H1 (cell line): ENCODE measurements at regions not wholly inside any gene's neighbourhood (a gene's known extent, or its start where the extent isn't known, plus 50 kb on each side); places are given as distances from the start of the nearest gene placed in this dataset.
A peak's percentile ranks its signal among the peaks of the same experiment; 100 is the strongest.

Experiments
- CTCF ChIA-PET: fragments of 300-600 bp; sonication (Branson Sonifier 250); formaldehyde crosslinking; loops from one replicate; lab custom pipeline; 2021; ENCODE audit not compliant: partially characterized antibody; lab: Charles Lee
- POLR2A ChIA-PET: fragments of 300-600 bp; sonication (Branson Sonifier 250); formaldehyde crosslinking; loops from one replicate; lab custom pipeline; 2021; ENCODE audit warnings: inconsistent platforms; ENCODE audit not compliant: partially characterized antibody; lab: Charles Lee
- DNase-seq, 2 experiments: peaks; one replicate each; pipeline versions ENCODE4 v3.0.0 to v3.0.0-alpha.2; 2010 to 2022; ENCODE audit warnings: low spot score in 2 of 2, low read depth in 1 of 2, mixed read lengths in 1 of 2
- FAIRE-seq: peaks from 2 replicates; lab custom pipeline; 2011; peaks lifted over from hg19 to GRCh38; lab: Jason Lieb, UNC
- H2AFZ ChIP-seq: 2 replicates; pipeline ENCODE4 v1.8.1; 2012; ENCODE audit warnings: low read length, inconsistent platforms
- H2AK5ac ChIP-seq: 2 replicates; pipeline ENCODE4 v1.6.1; 2013; ENCODE audit warnings: low read depth, low read length
- H2BK120ac ChIP-seq: replicated peaks from 2 replicates; pipeline ENCODE3; 2013; ENCODE audit warnings: low read depth, low read length, inconsistent platforms
- H2BK12ac ChIP-seq: 2 replicates; pipeline ENCODE4 v1.6.1; 2013; ENCODE audit warnings: low read depth, low read length
- H2BK15ac ChIP-seq: 2 replicates; pipeline ENCODE4 v1.6.1; 2013; ENCODE audit warnings: low read length
- H2BK20ac ChIP-seq: 2 replicates; pipeline ENCODE4 v1.6.1; 2013; ENCODE audit warnings: low read length
- H2BK5ac ChIP-seq: 2 replicates; pipeline ENCODE4 v1.6.1; 2013; ENCODE audit warnings: low read depth, low read length
- H3K14ac ChIP-seq: 2 replicates; pipeline ENCODE4 v1.6.1; 2013; ENCODE audit warnings: inconsistent platforms; ENCODE audit not compliant: insufficient read length
- H3K18ac ChIP-seq: 2 replicates; pipeline ENCODE4 v1.6.1; 2013; ENCODE audit warnings: low read length; ENCODE audit errors: extremely low read depth
- H3K23ac ChIP-seq: 2 replicates; pipeline ENCODE4 v1.6.1; 2013; ENCODE audit warnings: inconsistent platforms; ENCODE audit not compliant: insufficient read length
- H3K23me2 ChIP-seq: 2 replicates; pipeline ENCODE4 v1.6.1; 2013; ENCODE audit warnings: low read depth, low read length
- H3K27ac ChIP-seq: 2 replicates; pipeline ENCODE4 v1.6.1; 2011; ENCODE audit warnings: low read depth, low read length, inconsistent platforms
- H3K27me3 ChIP-seq, 4 experiments: replicated peaks in 1 of 4; 1 replicate in 1 of 4; 2 replicates in 3 of 4; pipeline versions ENCODE4 v1.6.1 to v1.8.1; 2011 to 2013; ENCODE audit warnings: low read length in 3 of 4, mild to moderate bottlenecking in 3 of 4, inconsistent platforms in 2 of 4, mixed read lengths in 2 of 4, moderate library complexity in 1 of 4; ENCODE audit not compliant: control insufficient read depth in 3 of 4, insufficient read depth in 3 of 4; ENCODE audit errors: extremely low read depth in 1 of 4
- H3K36me3 ChIP-seq, 4 experiments: 2 replicates each; pipeline versions ENCODE4 v1.6.1 to v1.8.1; 2011 to 2013; ENCODE audit warnings: mild to moderate bottlenecking in 4 of 4, low read length in 3 of 4, moderate library complexity in 2 of 4, control low read depth in 1 of 4, inconsistent platforms in 1 of 4; ENCODE audit not compliant: insufficient read depth in 4 of 4, control insufficient read depth in 2 of 4
- H3K4ac ChIP-seq: replicated peaks from 2 replicates; pipeline ENCODE3; 2013; ENCODE audit warnings: low read length, low read depth, mixed read lengths, inconsistent platforms; ENCODE audit not compliant: insufficient read length
- H3K4me1 ChIP-seq, 4 experiments: replicated peaks in 1 of 4; 1 replicate in 1 of 4; 2 replicates in 3 of 4; pipeline versions ENCODE4 v1.6.1 to v1.8.1; 2011 to 2013; ENCODE audit warnings: low read length in 3 of 4, inconsistent platforms in 2 of 4, mixed read lengths in 1 of 4; ENCODE audit not compliant: insufficient read depth in 4 of 4, control insufficient read depth in 3 of 4
- H3K4me2 ChIP-seq, 2 experiments: 2 replicates each; pipeline versions ENCODE4 v1.6.1 to v1.8.1; 2011 to 2013; ENCODE audit warnings: low read depth in 2 of 2, low read length in 2 of 2, control low read depth in 1 of 2, inconsistent platforms in 1 of 2, mild to moderate bottlenecking in 1 of 2; ENCODE audit not compliant: insufficient read depth in 1 of 2
- H3K4me3 ChIP-seq, 4 experiments: fragments of 200-600, 300-600 bp in 1 of 4; sonication (generic), shearing (Covaris generic), sonication (Bioruptor Twin) in 1 of 4; 2 replicates each; pipeline versions ENCODE4 v1.5.1 to v1.8.1; 2011 to 2016; ENCODE audit warnings: low read length in 4 of 4, low read depth in 3 of 4, control low read depth in 2 of 4, inconsistent platforms in 2 of 4, mild to moderate bottlenecking in 2 of 4, mixed read lengths in 1 of 4, moderate library complexity in 1 of 4; ENCODE audit not compliant: insufficient read depth in 2 of 4; ENCODE audit errors: extremely low read depth in 1 of 4
- H3K56ac ChIP-seq: replicated peaks from 2 replicates; pipeline ENCODE3; 2013; ENCODE audit warnings: low read depth, mild to moderate bottlenecking, mixed read lengths, low read length, inconsistent platforms; ENCODE audit not compliant: insufficient read length
- H3K79me1 ChIP-seq: 2 replicates; pipeline ENCODE4 v1.6.1; 2013; ENCODE audit warnings: low read depth, low read length, control low read depth
- H3K79me2 ChIP-seq, 2 experiments: 2 replicates each; pipeline versions ENCODE4 v1.6.1 to v1.8.1; 2012 to 2013; ENCODE audit warnings: low read length in 2 of 2, mild to moderate bottlenecking in 2 of 2, inconsistent platforms in 1 of 2; ENCODE audit not compliant: insufficient read depth in 2 of 2, control insufficient read depth in 1 of 2
- H3K9ac ChIP-seq, 4 experiments: replicated peaks in 1 of 4; 1 replicate in 1 of 4; 2 replicates in 3 of 4; pipeline versions ENCODE4 v1.6.1 to v1.8.1; 2011 to 2013; ENCODE audit warnings: low read depth in 3 of 4, low read length in 3 of 4, control low read depth in 2 of 4, mild to moderate bottlenecking in 2 of 4, moderate library complexity in 2 of 4, inconsistent platforms in 1 of 4; ENCODE audit errors: extremely low read depth in 1 of 4
- H3K9me3 ChIP-seq, 2 experiments: 2 replicates each; pipeline versions ENCODE4 v1.6.1 to v1.8.1; 2012 to 2013; ENCODE audit warnings: mild to moderate bottlenecking in 2 of 2, moderate library complexity in 2 of 2, control low read depth in 1 of 2, inconsistent platforms in 1 of 2, low read depth in 1 of 2, low read length in 1 of 2, mixed read lengths in 1 of 2; ENCODE audit not compliant: insufficient read depth in 2 of 2
- H4K20me1 ChIP-seq, 2 experiments: replicated peaks in 1 of 2; 2 replicates each; pipeline versions ENCODE3 to v1.8.1; 2011 to 2013; ENCODE audit warnings: inconsistent platforms in 2 of 2, low read length in 2 of 2, mild to moderate bottlenecking in 1 of 2; ENCODE audit not compliant: insufficient read depth in 2 of 2, control insufficient read depth in 1 of 2
- H4K5ac ChIP-seq: 2 replicates; pipeline ENCODE4 v1.6.1; 2013; ENCODE audit warnings: low read length, low read depth, mixed read lengths, inconsistent platforms; ENCODE audit not compliant: insufficient read length
- H4K8ac ChIP-seq: 2 replicates; pipeline ENCODE4 v1.8.0; 2013; ENCODE audit warnings: mild to moderate bottlenecking, moderate library complexity, low read length, inconsistent platforms; ENCODE audit not compliant: insufficient read depth; ENCODE audit errors: extremely low read depth
- H4K91ac ChIP-seq: replicated peaks from 2 replicates; pipeline ENCODE3; 2013; ENCODE audit warnings: low read length, mixed read lengths, inconsistent platforms; ENCODE audit not compliant: insufficient read length
- BACH1 ChIP-seq: IDR thresholded peaks from 2 replicates; pipeline ENCODE4 v1.6.1; 2012; ENCODE audit warnings: low read length, improper control_type of control experiment
- CTBP2 ChIP-seq: IDR thresholded peaks from 2 replicates; pipeline ENCODE4 v1.7.0; 2011; ENCODE audit warnings: borderline replicate concordance, mild to moderate bottlenecking, moderate library complexity, mixed read lengths, low read length; ENCODE audit not compliant: insufficient read depth, insufficient read length
- CTCF ChIP-seq, 3 experiments: IDR thresholded peaks; 1 replicate in 2 of 3; 2 replicates in 1 of 3; pipeline versions ENCODE4 v1.5.1 to v1.6.1; 2011; ENCODE audit warnings: low read length in 3 of 3, mild to moderate bottlenecking in 3 of 3, inconsistent platforms in 2 of 3, low read depth in 1 of 3, moderate library complexity in 1 of 3; ENCODE audit not compliant: insufficient read depth in 1 of 3; ENCODE audit errors: control extremely low read depth in 1 of 3
- MAFK ChIP-seq: IDR thresholded peaks from 2 replicates; pipeline ENCODE4 v1.6.1; 2012; ENCODE audit warnings: low read depth, mild to moderate bottlenecking, improper control_type of control experiment, low read length
- RAD21 ChIP-seq, 2 experiments: IDR thresholded peaks in 1 of 2; conservative IDR thresholded peaks in 1 of 2; 2 replicates each; pipeline ENCODE4 v1.6.1; 2011; ENCODE audit warnings: low read depth in 2 of 2, low read length in 2 of 2, improper control_type of control experiment in 1 of 2, inconsistent platforms in 1 of 2, mild to moderate bottlenecking in 1 of 2, moderate library complexity in 1 of 2
- SIN3A ChIP-seq, 2 experiments: IDR thresholded peaks in 1 of 2; conservative IDR thresholded peaks in 1 of 2; 2 replicates each; pipeline ENCODE4 v1.6.1; 2011 to 2012; ENCODE audit warnings: low read length in 2 of 2, improper control_type of control experiment in 1 of 2, low read depth in 1 of 2, mild to moderate bottlenecking in 1 of 2
- WGBS, 2 experiments: shearing (Covaris generic) in 1 of 2; methylation state at CpG; one replicate each; pipeline versions ENCODE4 v1.1.6 to v1.1.7; 2013 to 2015; ENCODE audit warnings: low lambda C conversion rate in 2 of 2, mixed read lengths in 2 of 2, inconsistent platforms in 1 of 2, low coverage in 1 of 2, missing lambda C conversion rate in 1 of 2; ENCODE audit not compliant: insufficient replicate concordance in 2 of 2, insufficient coverage in 1 of 2, insufficient read length in 1 of 2; ENCODE audit errors: extremely low coverage in 1 of 2, missing lambda C conversion rate in 1 of 2; 5-methylcytosine and 5-hydroxymethylcytosine counted together

- no peak overlapping the region for H3K4me2 ChIP-seq
- no peaks in the 10 kb centered on the region for H3K79me2 ChIP-seq
- no peaks in the 10 kb centered on the region for H3K23me2 ChIP-seq
- H3K27me3 ChIP-seq, result no peaks in the 10 kb centered on the region
- WGBS, 2 experiments, result 56% methylated on average over 6 of the region's 6 CpGs; no CpG with 5 or more reads in 1 of the 2 experiments
- H2AFZ ChIP-seq, result no peak overlapping the region
- no peak overlapping the region for H2BK12ac ChIP-seq
- no peak overlapping the region for H2BK5ac ChIP-seq
- H4K5ac ChIP-seq, result no peak overlapping the region
- H3K9me3 ChIP-seq, result no peaks in the 10 kb centered on the region
- H3K56ac ChIP-seq, result no peak overlapping the region
- no peak overlapping the region; the same call in 1 of the 2 replicates for H3K18ac ChIP-seq
- H3K4me1 ChIP-seq, result peaks cover 0 to 7% (median 4%) of the 10 kb centered on the region in 4 experiments; a peak in 2 of 7 replicates
- no peak overlapping the region for H4K91ac ChIP-seq
- no peak overlapping the region for H2BK15ac ChIP-seq
- H2BK20ac ChIP-seq, result no peak overlapping the region
- no peak overlapping the region for H3K4me3 ChIP-seq
- CTCF ChIA-PET, result interaction anchor here (0.9 kb wide), 1 partner anchor 9 kb away, joined by 3 read pairs; no protein-coding TSS in a partner anchor
- H4K8ac ChIP-seq, result no peak overlapping the region
- no peaks in the 10 kb centered on the region for H4K20me1 ChIP-seq
- no peak overlapping the region for H3K23ac ChIP-seq
- POLR2A ChIA-PET, result no interaction called here
- FAIRE-seq (peak; percentile 57), DNase-seq (no peak)
- no peaks in the 10 kb centered on the region for H3K36me3 ChIP-seq
- H3K9ac ChIP-seq, result no peak overlapping the region
- H3K27ac ChIP-seq, result no peak overlapping the region
- no peak overlapping the region for H2BK120ac ChIP-seq
- no peak overlapping the region for H3K14ac ChIP-seq
- no peaks in the 10 kb centered on the region for H3K79me1 ChIP-seq
- H2AK5ac ChIP-seq, result no peak overlapping the region
- no peak overlapping the region for H3K4ac ChIP-seq
- peak in 1 of 2 experiments; percentile 23; a peak in 2 of 4 replicates for TF ChIP-seq RAD21 (IDR thresholded peaks at IDR 0.05 in 1 of 2, conservative IDR thresholded peaks at IDR 0.05 in 1 of 2; ENCODE audit: low read depth in 2 of 2, low read length in 2 of 2)
- TF ChIP-seq MAFK, result peak; percentile 67; the same call in 1 of the 2 replicates
- no peak for TF ChIP-seq CTBP2
- peak; percentile 89 for TF ChIP-seq BACH1
- peak; percentile 9 to 44 (median 13); a peak in 2 of 4 replicates for TF ChIP-seq CTCF (IDR thresholded peaks at IDR 0.05; ENCODE audit: control extremely low read depth in 1 of 3, insufficient read depth in 1 of 3, low read depth in 1 of 3, low read length in 3 of 3)
- no peak for TF ChIP-seq SIN3A (conservative IDR thresholded peaks at IDR 0.05 in 1 of 2, IDR thresholded peaks at IDR 0.05 in 1 of 2; ENCODE audit: low read depth in 1 of 2, low read length in 2 of 2)
Measured at GRCh38 chr2:150803689-150804398, 316.4 kb upstream of the RND3 start.
